ENCODE measurements at regions not wholly inside any gene's neighbourhood (a gene's known extent, or its start where the extent isn't known, plus 50 kb on each side); places are given as distances from the start of the nearest gene placed in this dataset.

DNA sequence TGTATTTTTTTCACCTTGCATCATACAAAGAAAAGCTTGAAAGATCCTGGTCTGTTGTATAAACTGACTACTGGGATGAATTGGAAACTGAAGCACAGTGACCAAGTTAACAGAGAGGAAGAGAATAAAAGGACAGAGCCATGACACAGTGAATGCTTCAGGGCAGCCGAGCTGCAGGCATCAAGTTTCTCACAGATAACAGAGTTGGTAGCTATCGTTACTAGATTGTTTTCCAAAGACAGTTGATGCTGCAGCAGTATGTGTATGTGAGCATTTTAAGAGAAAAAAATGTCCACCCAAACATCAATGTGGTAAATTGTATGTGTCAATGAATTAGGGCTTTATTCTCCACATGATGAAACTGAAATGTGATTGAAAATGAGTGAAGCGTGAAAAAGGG is 1032.7 kb downstream of the ADGRL3 start:
- TF ChIP-seq POLR2AphosphoS5 (IDR thresholded peaks at IDR 0.05; ENCODE audit: low read depth, low read length) (no peak), POLR2A (IDR thresholded peaks at IDR 0.05; ENCODE audit: low read depth, low read length) (no peak), TAF1 (IDR thresholded peaks at IDR 0.05; ENCODE audit: borderline replicate concordance, low read depth, low read length) (no peak)
- FAIRE-seq, result no peak
- DNase-seq (ENCODE audit: insufficient read length), result no peak

DNA sequence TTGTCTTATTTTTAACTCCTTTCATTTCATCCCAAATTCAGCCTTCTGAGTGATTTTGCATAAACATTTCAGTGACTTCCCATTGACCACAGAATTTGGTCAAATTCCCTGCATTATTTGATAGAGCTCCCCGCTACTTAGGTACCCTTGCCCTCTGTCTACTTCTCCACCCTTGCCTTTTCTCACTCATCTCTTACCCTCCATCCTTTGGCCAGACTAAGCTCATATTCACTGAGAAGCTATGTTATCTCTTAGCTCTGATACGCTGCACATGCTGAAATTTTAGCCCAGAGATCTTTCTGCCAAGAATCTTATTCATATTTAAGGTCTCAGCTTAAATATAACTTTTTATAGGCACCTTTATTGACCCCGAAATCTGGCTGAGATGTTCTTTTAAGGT is 1031.9 kb downstream of the ADGRL3 start:
- DNase-seq (ENCODE audit: insufficient read length) (no peak), FAIRE-seq (no peak)
- TF ChIP-seq TAF1 (IDR thresholded peaks at IDR 0.05; ENCODE audit: borderline replicate concordance, low read depth, low read length), result no peak
- TF ChIP-seq POLR2A (IDR thresholded peaks at IDR 0.05; ENCODE audit: low read depth, low read length), result no peak
- no peak for TF ChIP-seq POLR2AphosphoS5 (IDR thresholded peaks at IDR 0.05; ENCODE audit: low read depth, low read length)

DNA sequence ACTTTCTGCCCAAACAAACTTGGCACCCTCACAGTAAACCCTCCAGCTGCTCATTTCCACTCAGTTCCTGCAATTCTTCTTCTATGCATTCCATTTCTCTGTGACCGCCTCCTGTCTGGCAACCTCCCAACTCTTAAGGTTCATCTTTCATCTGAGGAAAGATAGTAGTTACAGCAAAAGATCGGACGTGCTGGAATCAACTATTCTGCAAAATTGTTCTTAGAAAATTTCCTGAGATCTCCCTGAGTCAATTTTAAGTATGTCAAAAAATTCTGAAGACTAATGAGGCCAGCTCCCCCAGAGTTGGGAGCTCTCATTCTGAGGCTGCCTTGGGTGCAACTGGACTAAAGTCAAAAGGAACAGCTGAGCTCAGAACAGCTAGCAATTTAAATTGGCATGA is 1026.0 kb downstream of the ADGRL3 start:
- no peak for TF ChIP-seq POLR2AphosphoS5 (IDR thresholded peaks at IDR 0.05; ENCODE audit: low read depth, low read length)
- no peak for TF ChIP-seq POLR2A (IDR thresholded peaks at IDR 0.05; ENCODE audit: low read depth, low read length)
- TF ChIP-seq TAF1 (IDR thresholded peaks at IDR 0.05; ENCODE audit: borderline replicate concordance, low read depth, low read length), result no peak
- DNase-seq (ENCODE audit: insufficient read length) (no peak), FAIRE-seq (no peak)

DNA sequence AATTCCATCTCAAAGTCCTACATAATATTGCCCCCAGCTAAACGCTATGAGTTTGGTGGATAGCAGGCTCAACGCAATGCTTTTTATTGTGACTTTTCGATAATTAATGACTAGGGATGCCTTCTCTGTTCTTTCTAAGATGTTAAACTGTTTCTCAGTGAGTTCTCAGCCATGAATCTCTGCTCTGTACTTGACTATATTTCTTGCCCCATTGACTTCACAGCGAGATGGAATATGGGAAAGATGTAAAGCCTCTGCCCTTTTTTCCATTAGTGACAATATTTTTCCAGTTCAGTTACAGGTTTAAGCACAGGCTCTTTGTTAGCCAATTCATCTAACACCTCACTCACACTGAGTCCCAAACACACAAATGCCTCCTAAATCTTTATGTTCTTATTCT is 1022.0 kb downstream of the ADGRL3 start:
- no peak for TF ChIP-seq POLR2AphosphoS5 (IDR thresholded peaks at IDR 0.05; ENCODE audit: low read depth, low read length)
- TF ChIP-seq POLR2A (IDR thresholded peaks at IDR 0.05; ENCODE audit: low read depth, low read length), result no peak
- no peak for TF ChIP-seq TAF1 (IDR thresholded peaks at IDR 0.05; ENCODE audit: borderline replicate concordance, low read depth, low read length)
- DNase-seq (ENCODE audit: insufficient read length) (no peak), FAIRE-seq (no peak)

DNA sequence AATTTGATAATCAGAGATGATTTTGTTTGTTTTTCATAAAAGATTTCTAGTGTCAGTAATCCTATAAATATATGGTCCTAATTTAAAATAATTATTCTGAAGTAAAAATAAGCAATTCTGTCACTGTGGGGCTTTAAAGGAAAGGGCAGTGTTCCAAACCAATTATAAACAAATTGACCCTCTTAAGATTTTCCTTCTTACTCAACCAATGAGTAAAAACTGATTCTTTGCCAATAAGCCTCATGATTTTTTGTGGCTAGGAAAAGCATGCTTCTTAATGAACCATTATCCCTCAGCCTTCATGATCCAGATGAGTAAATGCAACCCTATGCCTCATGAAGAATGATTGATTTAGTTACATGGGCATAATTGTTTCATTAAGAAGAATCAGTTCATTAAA is 1010.4 kb downstream of the ADGRL3 start:
- no peak for DNase-seq (ENCODE audit: insufficient read length)

DNA sequence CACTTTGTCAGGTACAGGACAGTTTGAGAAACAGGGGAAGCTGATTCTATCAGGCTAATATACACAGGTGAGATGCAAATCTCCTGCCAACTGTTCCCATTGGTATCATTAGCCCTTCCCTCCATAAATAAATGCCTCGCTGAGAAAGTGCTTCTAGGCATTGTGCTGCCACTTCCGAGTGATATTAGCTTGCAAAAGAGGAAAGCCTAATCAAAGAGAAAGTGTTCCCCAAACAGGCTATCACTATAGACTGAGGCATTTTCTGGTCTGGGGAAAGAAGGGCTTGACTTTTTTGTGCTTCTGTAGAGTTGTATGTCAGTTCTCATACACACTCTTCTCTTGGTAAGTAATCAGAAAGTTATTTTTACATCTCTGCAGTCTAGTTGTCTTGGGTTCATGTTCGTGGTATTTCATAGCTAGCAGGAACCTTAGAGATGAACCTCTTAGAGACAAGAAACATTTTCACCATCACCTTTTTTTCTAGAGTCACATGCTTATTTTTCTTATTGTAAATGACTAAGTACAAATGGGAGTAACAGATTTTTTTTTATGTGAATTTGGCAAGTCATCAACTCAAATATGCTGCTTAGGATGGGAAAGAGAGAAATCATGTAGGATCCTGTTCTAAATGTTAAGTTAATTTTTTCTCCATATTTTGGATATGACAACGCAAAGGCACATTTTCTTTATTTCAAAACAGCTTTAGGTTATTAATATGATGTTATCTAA is 1009.8 kb downstream of the ADGRL3 start:
- TF ChIP-seq POLR2A (IDR thresholded peaks at IDR 0.05; ENCODE audit: low read depth, low read length) (no peak), POLR2AphosphoS5 (IDR thresholded peaks at IDR 0.05; ENCODE audit: low read depth, low read length) (no peak), TAF1 (IDR thresholded peaks at IDR 0.05; ENCODE audit: borderline replicate concordance, low read depth, low read length) (no peak)
- no peak for FAIRE-seq
- no peak for DNase-seq (ENCODE audit: insufficient read length)

More for the DNA sequence above, 1010.4 kb downstream of the ADGRL3 start:
- TF ChIP-seq TAF1 (IDR thresholded peaks at IDR 0.05; ENCODE audit: borderline replicate concordance, low read depth, low read length) (no peak), POLR2AphosphoS5 (IDR thresholded peaks at IDR 0.05; ENCODE audit: low read depth, low read length) (no peak), POLR2A (IDR thresholded peaks at IDR 0.05; ENCODE audit: low read depth, low read length) (no peak)
- no peak for FAIRE-seq

DNA sequence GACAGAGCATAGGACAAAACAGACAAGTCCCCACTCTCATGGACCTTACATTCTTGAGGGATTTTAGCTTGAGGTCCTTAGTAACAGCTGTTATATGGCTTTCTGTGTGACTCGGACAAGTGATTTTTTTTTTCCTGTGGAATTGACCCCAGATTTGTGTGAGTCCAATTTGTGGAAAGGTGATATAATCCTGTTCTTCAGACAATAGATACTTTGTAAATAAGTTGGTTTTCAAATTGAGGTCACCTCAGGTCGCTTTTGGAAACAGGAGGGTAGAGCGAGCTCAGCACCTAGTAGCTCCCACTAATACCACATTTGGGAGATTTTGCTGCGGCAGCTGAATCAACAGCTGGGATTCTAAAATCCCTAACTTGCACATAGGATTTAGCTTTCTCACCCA is 1008.8 kb downstream of the ADGRL3 start:
- DNase-seq (ENCODE audit: insufficient read length) (no peak), FAIRE-seq (no peak)
- TF ChIP-seq POLR2A (IDR thresholded peaks at IDR 0.05; ENCODE audit: low read depth, low read length) (no peak), TAF1 (IDR thresholded peaks at IDR 0.05; ENCODE audit: borderline replicate concordance, low read depth, low read length) (no peak), POLR2AphosphoS5 (IDR thresholded peaks at IDR 0.05; ENCODE audit: low read depth, low read length) (no peak)

DNA sequence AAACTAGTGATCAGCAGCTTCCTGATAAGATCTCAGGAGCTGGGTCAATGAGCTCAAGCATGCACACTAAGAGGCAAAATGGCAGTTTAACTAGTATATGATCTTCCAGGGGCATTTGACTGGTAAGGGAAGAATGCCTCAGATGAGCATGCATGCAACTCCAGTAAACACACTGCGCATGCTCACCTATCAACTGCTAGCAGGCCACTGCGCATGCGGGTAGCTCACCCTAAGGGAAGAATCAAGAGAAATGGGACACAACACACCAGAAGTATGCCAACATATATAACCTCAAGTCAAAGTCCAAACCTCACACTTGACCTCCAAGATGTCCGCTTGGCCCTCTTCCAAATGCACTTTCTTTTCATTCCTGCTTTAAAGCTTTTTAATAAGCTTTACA is 1004.0 kb downstream of the ADGRL3 start:
- no peak for FAIRE-seq
- TF ChIP-seq POLR2AphosphoS5 (IDR thresholded peaks at IDR 0.05; ENCODE audit: low read depth, low read length) (no peak), POLR2A (IDR thresholded peaks at IDR 0.05; ENCODE audit: low read depth, low read length) (no peak), TAF1 (IDR thresholded peaks at IDR 0.05; ENCODE audit: borderline replicate concordance, low read depth, low read length) (no peak)
- DNase-seq (ENCODE audit: insufficient read length), result no peak

DNA sequence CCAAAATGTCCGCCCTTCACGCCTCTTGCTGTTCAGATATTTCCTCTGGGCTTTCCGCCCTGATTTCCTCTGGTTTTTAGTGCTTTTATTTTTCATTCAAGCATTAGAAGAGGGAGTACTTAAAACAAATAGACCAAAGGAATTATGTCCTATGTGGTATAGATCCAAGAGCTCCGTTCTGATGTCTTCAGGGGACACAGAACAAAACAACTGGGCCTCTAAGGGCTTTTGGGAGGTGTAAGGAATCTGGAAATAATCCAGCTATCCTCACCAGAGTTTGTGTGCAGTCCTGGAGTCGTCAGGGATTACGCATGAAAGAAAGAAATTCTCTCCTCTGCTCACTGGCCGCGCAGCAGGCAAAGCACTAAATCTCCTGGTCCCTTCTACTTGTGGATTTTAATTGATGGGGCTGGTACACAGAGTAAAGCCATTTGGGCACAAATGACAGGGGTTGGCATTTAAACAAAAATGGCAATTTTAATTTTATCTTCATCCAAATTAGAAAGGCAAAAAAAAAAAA is 999.2 kb downstream of the ADGRL3 start:
- DNase-seq (ENCODE audit: insufficient read length) (no peak), FAIRE-seq (no peak)

DNA sequence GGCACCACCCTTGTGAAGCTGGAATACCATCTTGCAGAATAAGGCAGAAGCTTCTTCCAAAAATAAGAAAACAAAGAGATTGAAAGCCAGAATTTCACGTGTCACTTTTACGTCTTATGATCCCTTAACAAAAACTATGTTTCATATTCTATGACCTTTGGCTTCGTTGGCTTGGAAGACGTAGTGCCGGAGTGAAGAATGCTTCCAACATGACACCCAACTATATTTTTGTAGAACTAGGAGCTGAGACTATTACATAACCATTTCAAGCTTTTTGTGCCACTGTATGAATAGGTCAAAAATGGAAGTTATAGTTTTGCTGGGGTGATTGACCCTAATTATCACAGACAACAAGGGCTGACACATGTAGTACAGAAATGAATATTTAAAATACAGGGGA is 996.2 kb downstream of the ADGRL3 start:
- DNase-seq (ENCODE audit: insufficient read length) (no peak), FAIRE-seq (no peak)
- TF ChIP-seq POLR2AphosphoS5 (IDR thresholded peaks at IDR 0.05; ENCODE audit: low read depth, low read length) (no peak), TAF1 (IDR thresholded peaks at IDR 0.05; ENCODE audit: borderline replicate concordance, low read depth, low read length) (no peak), POLR2A (IDR thresholded peaks at IDR 0.05; ENCODE audit: low read depth, low read length) (no peak)

More for the DNA sequence above, 999.2 kb downstream of the ADGRL3 start:
- TF ChIP-seq POLR2A (IDR thresholded peaks at IDR 0.05; ENCODE audit: low read depth, low read length) (no peak), POLR2AphosphoS5 (IDR thresholded peaks at IDR 0.05; ENCODE audit: low read depth, low read length) (no peak), TAF1 (IDR thresholded peaks at IDR 0.05; ENCODE audit: borderline replicate concordance, low read depth, low read length) (no peak)

DNA sequence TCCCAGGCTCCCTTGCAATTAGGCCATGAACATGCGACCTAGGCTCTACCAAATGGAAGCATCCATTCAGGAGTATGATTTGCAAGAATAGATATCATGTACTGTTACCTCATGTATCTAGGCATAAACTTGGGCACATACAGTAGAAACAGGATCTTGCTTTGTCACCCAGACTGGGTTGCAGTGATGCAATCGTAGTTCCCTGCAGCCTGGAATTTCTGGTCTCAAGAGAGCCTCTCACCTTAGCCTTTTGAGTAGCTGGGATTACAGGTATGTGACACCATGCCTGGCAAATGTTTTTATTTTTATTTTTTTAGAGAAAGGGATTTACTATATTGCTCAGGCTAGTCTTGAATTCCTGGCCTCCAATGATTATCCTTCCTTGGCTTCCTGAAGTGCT is 994.2 kb downstream of the ADGRL3 start:
- no peak for FAIRE-seq
- TF ChIP-seq POLR2AphosphoS5 (IDR thresholded peaks at IDR 0.05; ENCODE audit: low read depth, low read length), result no peak
- no peak for TF ChIP-seq POLR2A (IDR thresholded peaks at IDR 0.05; ENCODE audit: low read depth, low read length)
- no peak for TF ChIP-seq TAF1 (IDR thresholded peaks at IDR 0.05; ENCODE audit: borderline replicate concordance, low read depth, low read length)
- DNase-seq (ENCODE audit: insufficient read length), result no peak

DNA sequence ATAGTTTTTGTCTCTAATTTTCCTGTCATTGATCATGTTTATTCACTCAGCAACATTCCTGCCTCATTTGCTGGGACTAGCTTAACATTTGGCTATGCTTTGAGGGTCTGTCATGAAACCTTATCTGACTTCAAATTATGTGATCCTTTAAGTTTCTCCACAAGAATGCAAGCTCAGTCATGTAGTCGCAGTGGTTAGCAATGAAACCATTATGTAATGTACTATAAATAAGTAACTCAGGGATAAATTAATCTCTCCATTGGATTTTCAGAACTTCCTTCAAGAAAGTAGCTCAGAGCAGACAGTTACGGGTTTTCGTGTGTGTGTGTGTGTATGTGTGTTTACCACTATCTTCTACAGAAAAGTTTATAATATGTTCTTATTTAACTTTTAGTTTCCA is 993.6 kb downstream of the ADGRL3 start:
- TF ChIP-seq POLR2A (IDR thresholded peaks at IDR 0.05; ENCODE audit: low read depth, low read length), result no peak
- no peak for TF ChIP-seq POLR2AphosphoS5 (IDR thresholded peaks at IDR 0.05; ENCODE audit: low read depth, low read length)
- no peak for TF ChIP-seq TAF1 (IDR thresholded peaks at IDR 0.05; ENCODE audit: borderline replicate concordance, low read depth, low read length)
- DNase-seq (ENCODE audit: insufficient read length) (no peak), FAIRE-seq (no peak)
